ENCODE measurements at regions not wholly inside any gene's neighbourhood (a gene's known extent, or its start where the extent isn't known, plus 50 kb on each side); places are given as distances from the start of the nearest gene placed in this dataset.

DNA sequence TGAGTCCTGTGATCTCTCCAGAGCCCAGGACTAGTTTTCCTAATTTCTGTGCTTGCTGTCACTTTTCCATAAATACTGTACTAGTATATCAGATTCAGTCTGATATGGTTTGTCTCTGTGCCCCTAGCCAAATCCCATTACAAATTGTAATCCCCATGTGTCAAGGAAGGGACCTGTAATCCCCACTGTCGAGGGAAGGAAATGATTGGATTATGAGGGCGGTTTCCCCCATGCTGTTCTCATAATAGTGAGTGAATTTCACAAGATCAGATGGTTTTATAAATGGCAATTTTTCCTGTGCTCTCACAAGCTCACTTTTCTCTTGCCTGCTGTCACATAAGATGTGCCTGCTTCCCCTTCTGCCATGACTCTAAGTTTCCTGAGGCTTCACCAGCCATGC is 54.8 kb upstream of the IFRD1 start:
- no peak for DNase-seq (ENCODE audit: low read depth)

GRCh38 chr7:112395893-112396292 is 54.4 kb upstream of the IFRD1 start:
- no peak for DNase-seq (ENCODE audit: low read depth)

DNA sequence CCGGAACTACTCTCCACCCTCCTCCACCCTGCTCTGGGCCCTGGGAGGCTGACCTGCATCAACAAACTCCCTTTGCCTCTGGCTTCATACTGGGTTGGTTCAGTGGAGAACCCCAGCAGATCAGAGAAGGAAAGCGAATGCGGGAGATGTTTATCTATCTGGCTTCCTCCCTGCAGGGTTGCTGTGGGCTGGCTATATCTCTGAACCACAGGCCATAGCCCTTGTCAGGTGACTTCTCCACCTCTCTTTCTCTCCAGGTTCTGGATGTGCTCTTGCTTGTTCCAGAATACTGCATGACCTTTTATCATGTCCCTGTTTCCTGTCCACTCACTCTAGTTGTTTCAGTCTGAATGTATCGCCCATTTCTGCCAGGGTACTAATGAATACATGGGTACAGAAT is 51.7 kb upstream of the IFRD1 start:
- no peak for DNase-seq (ENCODE audit: low read depth)

DNA sequence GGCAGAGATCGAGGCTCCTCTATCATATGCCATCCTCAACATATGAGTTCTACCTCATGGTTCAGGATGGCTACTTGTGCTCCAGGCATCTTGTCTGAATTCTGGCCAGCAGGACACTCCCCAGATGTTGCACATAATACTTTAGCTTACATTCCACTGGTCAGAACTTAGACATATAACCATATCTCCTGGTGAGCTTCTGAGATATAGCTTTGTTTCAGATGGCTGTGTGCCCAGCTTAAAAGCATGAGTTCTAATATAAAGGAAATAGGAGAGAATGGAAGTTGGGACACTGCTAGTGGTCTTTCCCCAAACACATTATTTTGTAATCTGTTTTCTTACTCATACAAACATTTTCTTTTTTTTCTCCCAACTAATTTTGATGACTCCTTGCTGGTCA is 50.8 kb upstream of the IFRD1 start:
- DNase-seq (ENCODE audit: low read depth), result peak; percentile 10

DNA sequence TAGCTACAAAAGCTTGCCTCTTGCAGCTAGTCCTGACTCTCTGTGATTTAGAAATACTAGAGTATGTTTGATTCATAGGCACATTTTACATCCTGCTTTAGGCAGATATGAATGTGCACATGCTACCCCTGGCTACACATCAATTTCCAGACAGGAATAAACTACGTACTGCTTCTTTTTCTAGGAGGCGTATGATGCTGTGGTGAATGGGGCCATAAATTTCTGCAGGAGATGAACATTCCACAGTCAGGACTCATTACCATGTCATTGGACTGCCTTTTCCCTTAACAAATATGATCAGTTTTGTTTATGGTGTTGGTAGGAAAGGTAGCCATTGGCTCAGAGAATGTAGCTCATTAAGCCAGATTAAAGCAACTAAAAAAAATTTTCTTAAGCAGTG is 50.1 kb upstream of the IFRD1 start:
- DNase-seq (ENCODE audit: low read depth), result peak; percentile 57
